ENCODE measurements at regions not wholly inside any gene's neighbourhood (a gene's known extent, or its start where the extent isn't known, plus 50 kb on each side); places are given as distances from the start of the nearest gene placed in this dataset.

- no TSS peak for BruUV-seq (replicated peaks)
- Histone ChIP-seq H3K4me2 (ENCODE audit: low read depth, low read length) (no peak overlapping the region), H4K20me1 (ENCODE audit: insufficient read depth, low read length) (no peaks in the 10 kb centered on the region), H3K27ac (ENCODE audit: extremely low read length, insufficient read depth, low read length) (no peak overlapping the region), H3K27me3 (ENCODE audit: control insufficient read depth in 1 of 2, insufficient read depth in 2 of 2, low read length in 2 of 2) (no peaks in the 10 kb centered on the region), H3K9ac (ENCODE audit: insufficient read depth, low read depth, low read length) (no peak overlapping the region), H3K9me3 (ENCODE audit: low read length) (no peaks in the 10 kb centered on the region), H3K4me1 (ENCODE audit: insufficient read depth, low read length) (no peaks in the 10 kb centered on the region), H3K36me3 (replicated peaks in 1 of 2; ENCODE audit: control insufficient read depth in 1 of 2, insufficient read depth in 2 of 2, low read length in 2 of 2) (no peaks in the 10 kb centered on the region), H3K79me2 (ENCODE audit: insufficient read depth, low read length) (no peaks in the 10 kb centered on the region), H3K4me3 (replicated peaks in 1 of 3; ENCODE audit: insufficient read depth in 1 of 3, low read depth in 2 of 3, low read length in 3 of 3) (no peak overlapping the region), H2AFZ (ENCODE audit: low read length) (no peak overlapping the region)
- FAIRE-seq (no peak), ATAC-seq (no peak), DNase-seq (ENCODE audit: low spot score) (no peak)
- no peak for TF ChIP-seq ZNF280B (CRISPR knock-in tag; IDR thresholded peaks at IDR 0.05; ENCODE audit: borderline replicate concordance)
- no peak for TF ChIP-seq IRX3 (CRISPR knock-in tag; IDR thresholded peaks at IDR 0.05; ENCODE audit: borderline replicate concordance, low read depth)
- TF ChIP-seq CBX5 (CRISPR knock-in tag; IDR thresholded peaks at IDR 0.05; ENCODE audit: borderline replicate concordance), result no peak
- no peak for TF ChIP-seq ZNF737 (CRISPR knock-in tag; IDR thresholded peaks at IDR 0.05; ENCODE audit: borderline replicate concordance)
- no peak for TF ChIP-seq ZNF460 (CRISPR knock-in tag; IDR thresholded peaks at IDR 0.05; ENCODE audit: borderline replicate concordance)
- no peak for TF ChIP-seq MLXIP (CRISPR knock-in tag; IDR thresholded peaks at IDR 0.05; ENCODE audit: borderline replicate concordance)
- TF ChIP-seq ZNF740 (CRISPR knock-in tag; IDR thresholded peaks at IDR 0.05), result no peak
- TF ChIP-seq TRAFD1 (CRISPR knock-in tag; IDR thresholded peaks at IDR 0.05; ENCODE audit: borderline replicate concordance), result no peak
- no peak for TF ChIP-seq GLI4 (CRISPR knock-in tag; IDR thresholded peaks at IDR 0.05; ENCODE audit: borderline replicate concordance)
- TF ChIP-seq ZNF253 (CRISPR knock-in tag; IDR thresholded peaks at IDR 0.05; ENCODE audit: borderline replicate concordance), result no peak
- TF ChIP-seq TERF1 (CRISPR knock-in tag; IDR thresholded peaks at IDR 0.05), result no peak
- 3% methylated on average over 1 of the region's 1 CpG for WGBS (ENCODE audit: low lambda C conversion rate)
- ChIA-PET POLR2A (no interaction called here), CTCF (ENCODE audit: low intra/inter-chr PET ratio, low total read pairs) (no interaction called here)
- in situ Hi-C loops (cut with HindIII; ENCODE audit: extremely low pct_ligation_motif_present, low pct_unique_long_range_greater_than_20kb) (no loop called here), intact Hi-C loops (cut with micrococcal nuclease; ENCODE audit: unreplicated experiment) (no loop called here)
These were observed 520.3 kb upstream of the CDH5 start for GRCh38 chr16:65846210-65846602.
